NCI-H128 (cell line): ENCODE measurements at regions not wholly inside any gene's neighbourhood (a gene's known extent, or its start where the extent isn't known, plus 50 kb on each side); places are given as distances from the start of the nearest gene placed in this dataset.
A peak's percentile ranks its signal among the peaks of the same experiment; 100 is the strongest.
"Not testable (repeated sequence)": the region's sequence is repeated elsewhere in the genome, so short reads cannot be mapped to it uniquely, and the experiment has no call there.

Experiments
- DNase-seq: peaks from one replicate; lab custom pipeline; 2025; ENCODE audit not compliant: unreplicated experiment; lab: John Stamatoyannopoulos, UW

DNA sequence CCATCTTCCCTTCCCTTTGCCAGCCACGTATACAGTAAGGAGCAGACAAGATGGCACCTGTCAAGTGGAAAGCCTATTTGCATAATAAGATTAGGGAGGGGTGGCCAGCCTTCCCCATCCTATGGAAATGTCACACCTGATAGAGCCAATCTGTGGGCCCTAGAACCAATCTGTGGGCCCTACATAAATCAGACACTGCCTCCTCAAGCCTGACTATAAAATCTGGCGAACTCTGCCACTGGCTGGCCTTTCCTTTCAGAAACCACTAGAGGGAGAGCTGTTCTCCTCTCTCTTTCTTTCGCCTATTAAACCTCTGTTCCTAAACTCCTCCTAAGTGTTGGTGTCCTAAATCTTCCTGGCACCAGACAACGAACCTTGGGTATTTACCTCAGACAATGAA lies 231.5 kb upstream of the KLHL1 start:
- no peak for DNase-seq

GRCh38 chr13:70338609-70339008 lies 230.4 kb upstream of the KLHL1 start:
- no peak for DNase-seq

GRCh38 chr13:70336866-70337265 lies 228.6 kb upstream of the KLHL1 start:
- no peak for DNase-seq

DNA sequence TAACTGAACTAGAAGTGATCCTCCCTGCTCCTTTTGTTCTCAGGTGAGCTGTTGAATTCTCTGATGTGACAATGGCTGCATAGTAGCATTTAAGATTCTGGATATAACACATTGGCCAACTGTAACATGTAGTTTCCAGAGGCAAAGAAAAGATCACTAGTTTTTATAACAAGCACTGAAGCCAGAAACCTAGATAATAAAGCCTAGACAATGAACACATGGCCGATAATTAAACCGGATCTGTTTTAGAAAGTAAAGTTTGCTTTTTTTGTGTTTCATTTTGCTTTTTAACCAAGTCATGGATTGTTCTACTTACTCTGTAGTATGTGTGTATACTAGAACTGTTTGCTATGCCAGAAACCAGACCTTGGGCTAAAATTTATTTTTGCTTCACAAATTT lies 225.5 kb upstream of the KLHL1 start:
- no peak for DNase-seq

DNA sequence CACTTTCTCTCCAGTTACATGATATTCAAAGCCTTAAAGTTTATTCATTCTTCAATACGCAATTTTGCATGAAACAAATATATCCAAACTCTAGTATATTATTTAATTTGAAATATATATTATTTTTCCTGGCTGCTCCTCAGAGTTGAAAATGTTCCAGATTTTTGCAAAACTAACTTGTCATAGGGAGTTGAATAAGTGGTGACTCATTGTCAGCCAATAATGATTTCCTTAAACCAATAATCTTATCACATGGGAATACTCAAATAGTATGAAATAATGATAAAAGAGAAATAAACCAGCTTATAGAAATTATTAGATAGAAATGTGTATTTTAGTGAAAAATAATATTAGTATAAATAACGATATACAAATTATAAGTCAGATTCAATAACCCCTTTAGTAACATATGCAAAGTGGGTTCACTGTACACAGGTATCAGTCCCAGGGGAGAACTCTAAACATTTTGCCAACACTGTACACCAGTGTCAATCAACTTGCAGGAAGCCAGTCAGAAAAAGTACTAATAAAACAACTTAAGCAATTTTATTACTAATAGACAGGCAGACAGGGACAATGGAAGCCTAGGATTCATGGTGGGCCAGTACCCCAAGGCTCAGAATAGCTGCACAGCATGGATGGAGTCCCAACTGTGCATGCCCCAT lies 222.6 kb upstream of the KLHL1 start:
- no peak for DNase-seq

DNA sequence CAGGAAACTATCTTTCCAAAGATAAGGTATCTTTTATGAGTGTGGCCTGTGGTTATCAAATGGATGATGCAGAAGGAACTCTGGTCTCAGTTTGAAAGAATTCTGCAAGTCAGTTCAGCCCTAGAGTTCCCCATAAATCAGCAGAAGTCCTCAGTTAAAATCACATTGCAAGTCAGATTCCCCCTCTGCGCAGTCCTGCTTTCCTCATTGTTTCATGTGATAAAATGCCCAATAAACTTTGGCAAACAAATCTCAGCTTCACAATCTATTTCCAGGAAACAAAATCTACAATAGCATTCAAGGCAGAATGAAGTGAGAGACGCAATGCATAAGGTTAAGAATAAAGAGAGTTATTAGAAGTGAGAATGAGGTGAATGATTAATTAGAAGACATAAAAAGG lies 216.3 kb upstream of the KLHL1 start:
- DNase-seq = no peak

DNA sequence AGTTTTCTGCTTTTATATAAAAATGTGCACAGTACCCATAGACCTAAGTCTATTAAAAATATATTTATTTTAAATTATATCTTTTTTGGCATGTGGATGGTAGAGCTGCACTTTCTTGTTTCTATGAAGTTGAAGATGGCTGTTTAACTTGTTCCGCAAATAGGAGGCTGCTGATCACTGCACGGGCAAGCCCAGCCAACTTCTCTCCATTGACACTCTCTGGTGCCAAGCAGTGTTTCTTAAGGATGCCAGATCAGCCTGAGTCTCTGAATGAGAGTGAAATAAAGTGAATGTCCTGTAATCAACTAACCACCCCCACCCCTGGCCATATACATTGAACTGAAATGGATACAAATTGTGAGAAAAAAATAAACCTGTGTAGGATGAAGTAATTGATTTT lies 202.9 kb upstream of the KLHL1 start:
- DNase-seq = no peak

- peak; percentile 29 for DNase-seq
Measured at GRCh38 chr13:70310396-70311119, 202.3 kb upstream of the KLHL1 start.

DNA sequence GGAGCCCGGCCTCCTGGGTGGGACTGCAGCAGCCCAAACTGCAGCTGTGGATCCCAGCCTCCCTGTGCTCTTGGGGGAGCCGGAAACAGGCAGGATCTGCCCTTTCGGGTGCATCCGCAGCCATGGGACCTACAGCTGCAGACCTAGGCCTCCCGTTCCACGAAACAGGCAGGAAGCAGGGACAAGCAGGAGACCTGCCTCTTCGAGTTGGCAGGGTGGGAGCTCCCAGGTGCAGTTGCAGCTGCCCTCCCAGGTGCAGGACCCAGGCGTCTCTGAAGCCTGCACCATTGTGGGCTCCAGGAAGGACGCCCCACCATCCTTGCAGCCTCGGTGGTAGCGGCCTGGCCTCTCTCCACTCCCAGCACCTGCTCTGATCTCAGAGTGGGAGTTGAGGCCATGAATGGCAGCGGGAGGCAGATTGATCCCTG lies 189.0 kb upstream of the KLHL1 start:
- no peak for DNase-seq

DNA sequence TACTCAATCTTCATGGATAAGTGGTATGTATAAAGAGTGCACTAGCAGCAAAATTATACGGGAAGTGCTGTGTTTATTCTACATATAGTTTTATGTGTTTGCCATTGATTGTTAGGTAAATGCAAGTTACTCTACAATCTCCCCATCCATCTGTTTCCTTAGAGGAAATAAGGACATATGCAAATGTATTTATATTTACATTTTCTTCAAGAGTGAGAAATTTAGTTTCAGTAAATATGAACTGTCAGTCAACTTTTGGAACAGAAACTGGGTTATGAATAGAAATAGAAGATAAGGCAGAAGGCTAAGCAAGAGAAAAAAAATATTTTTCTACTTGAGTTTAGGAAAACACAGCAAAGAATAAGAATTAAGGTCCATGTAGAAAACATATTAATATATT lies 176.1 kb upstream of the KLHL1 start:
- no peak for DNase-seq

DNA sequence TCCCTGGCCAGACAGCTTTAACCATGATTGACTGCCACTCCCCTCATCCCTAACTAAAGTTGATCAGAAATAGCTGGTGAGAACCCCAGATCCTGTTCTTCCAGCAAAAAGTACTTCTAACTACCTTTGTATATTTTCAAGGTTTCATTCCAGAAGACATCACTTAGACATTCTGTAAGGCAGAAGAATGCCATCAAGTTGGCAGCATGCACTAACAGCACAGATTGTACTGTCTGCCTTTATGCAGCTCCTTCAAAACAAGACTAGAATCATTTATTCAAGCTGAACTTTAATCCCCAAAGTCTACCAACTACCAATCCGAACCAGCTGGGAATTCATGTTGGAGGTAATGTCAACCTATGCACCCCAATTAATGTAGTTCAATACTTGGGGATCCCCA lies 167.6 kb upstream of the KLHL1 start:
- DNase-seq = no peak

GRCh38 chr13:70255406-70255991 lies 147.2 kb upstream of the KLHL1 start:
- no peak for DNase-seq

DNA sequence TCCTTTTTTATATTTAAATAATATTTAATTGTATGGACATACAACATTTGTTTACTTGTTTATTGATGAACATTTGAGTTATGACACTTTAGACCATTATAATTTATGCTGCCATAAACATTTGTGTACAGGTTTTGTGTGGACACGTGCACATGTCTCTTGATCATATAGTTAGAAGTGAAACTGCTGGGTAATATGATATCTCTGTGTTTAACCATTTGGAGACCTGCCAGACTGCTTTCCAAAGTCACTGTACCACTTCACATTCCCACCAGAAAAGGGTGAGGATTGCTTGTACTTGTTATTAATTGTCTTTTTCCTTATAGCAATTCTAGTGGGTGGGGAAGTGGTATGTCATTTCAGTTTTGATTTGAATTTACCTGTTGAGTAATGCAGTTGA lies 145.6 kb upstream of the KLHL1 start:
- peak; percentile 89 for DNase-seq

GRCh38 chr13:70253411-70253810 lies 145.2 kb upstream of the KLHL1 start:
- DNase-seq = no peak

- no peak for DNase-seq
Measured at GRCh38 chr13:70249332-70250064, 141.2 kb upstream of the KLHL1 start.

- no peak for DNase-seq
Measured at GRCh38 chr13:70237131-70237530, 128.9 kb upstream of the KLHL1 start.

- DNase-seq = no peak
Measured at GRCh38 chr13:70235565-70235964, 127.3 kb upstream of the KLHL1 start.

DNA sequence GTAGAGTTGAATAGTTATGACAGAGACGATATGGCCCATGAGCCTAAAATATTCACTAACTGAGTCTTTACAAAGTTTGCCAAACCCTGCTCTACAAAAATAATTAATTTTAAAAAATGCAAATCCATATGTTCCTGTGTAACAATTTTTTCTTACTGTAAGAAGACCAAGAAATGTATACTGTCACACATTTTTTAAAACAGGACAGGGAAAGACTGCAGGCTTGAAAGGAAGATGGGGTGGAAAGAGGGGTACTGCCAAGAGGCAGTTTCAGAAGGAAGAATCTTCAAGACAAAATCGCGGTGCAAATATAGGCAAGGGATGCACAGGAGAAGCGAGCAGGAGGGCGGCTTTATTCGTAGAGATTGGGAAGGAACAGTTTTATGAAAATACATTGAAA lies 115.7 kb upstream of the KLHL1 start:
- no peak for DNase-seq

- no peak for DNase-seq
Measured at GRCh38 chr13:70222926-70223325, 114.7 kb upstream of the KLHL1 start.

DNA sequence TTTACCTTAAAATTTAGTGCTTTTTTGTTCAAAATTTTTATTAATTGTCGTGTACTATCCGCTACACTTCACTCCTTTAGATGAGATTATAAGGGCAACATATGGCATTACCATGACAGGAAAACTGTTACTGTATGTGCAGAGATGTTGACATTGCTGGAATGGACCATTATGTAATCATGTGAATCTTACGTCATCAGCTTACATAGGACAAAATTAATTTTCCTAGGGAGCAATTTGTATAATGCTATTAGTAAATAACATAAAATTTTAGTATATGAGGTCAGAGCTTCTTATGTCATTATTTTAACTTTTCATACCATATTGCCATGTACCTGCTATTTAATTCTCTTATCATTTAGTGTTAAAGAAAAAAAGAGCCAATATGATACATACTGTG lies 110.4 kb upstream of the KLHL1 start:
- no peak for DNase-seq

DNA sequence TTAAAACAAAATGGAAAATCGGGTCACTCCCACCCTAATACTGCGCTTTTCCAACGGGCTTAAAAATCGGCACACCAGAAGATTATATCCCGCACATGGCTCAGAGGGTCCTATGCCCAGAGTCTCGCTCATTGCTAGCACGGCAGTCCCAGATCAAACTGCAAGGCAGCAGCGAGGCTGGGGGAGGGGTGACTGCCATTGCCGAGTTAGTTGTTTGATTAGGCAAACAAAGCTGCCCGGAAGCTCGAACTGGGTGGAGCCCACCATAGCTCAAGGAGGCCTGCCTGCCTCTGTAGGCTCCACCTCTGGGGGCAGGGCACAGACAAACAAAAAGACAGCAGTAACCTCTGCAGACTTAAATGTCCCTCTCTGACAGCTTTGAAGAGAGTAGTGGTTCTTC lies 100.7 kb upstream of the KLHL1 start:
- not testable (repeated sequence) for DNase-seq

- DNase-seq = no peak
Measured at GRCh38 chr13:70206671-70207070, 98.4 kb upstream of the KLHL1 start.
